SK-N-MC (cell line): ENCODE measurements at regions not wholly inside any gene's neighbourhood (a gene's known extent, or its start where the extent isn't known, plus 50 kb on each side); places are given as distances from the start of the nearest gene placed in this dataset.

Experiments
- FOXP2 ChIP-seq: optimal IDR thresholded peaks from 2 replicates; pipeline ENCODE3; 2011; ENCODE audit warnings: mild to moderate bottlenecking, moderate library complexity; ENCODE audit not compliant: insufficient read depth; ENCODE audit errors: extremely low read length, control extremely low read depth
- POLR2AphosphoS5 ChIP-seq: IDR thresholded peaks from 2 replicates; pipeline ENCODE4 v1.6.1; 2012; ENCODE audit warnings: mild to moderate bottlenecking, low read depth, low read length, borderline replicate concordance

DNA sequence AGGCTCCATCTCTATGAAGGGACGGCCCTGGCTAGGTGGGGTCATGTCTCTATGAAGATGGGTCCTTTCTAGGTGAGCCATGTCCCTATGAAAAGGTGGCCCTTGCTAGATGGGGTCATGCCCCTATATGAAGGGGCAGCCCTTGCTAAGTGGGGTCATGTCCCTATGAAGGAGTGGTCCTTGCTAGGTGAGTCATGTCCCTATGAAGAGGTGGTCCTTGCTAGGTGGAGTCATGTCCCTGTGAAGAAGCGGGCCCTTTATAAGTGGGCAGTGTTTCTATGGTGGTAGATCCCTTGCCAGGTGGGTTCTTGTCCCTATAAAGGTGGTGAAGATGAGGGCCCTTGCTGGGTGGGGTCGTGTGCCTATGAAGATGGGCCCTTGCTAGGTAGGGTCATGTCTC is 283.0 kb upstream of the IRX2 start:
- TF ChIP-seq FOXP2 = no peak
- TF ChIP-seq POLR2AphosphoS5 = no peak
